ENCODE measurements at regions not wholly inside any gene's neighbourhood (a gene's known extent, or its start where the extent isn't known, plus 50 kb on each side); places are given as distances from the start of the nearest gene placed in this dataset.

- no peak for DNase-seq
Observed at GRCh38 chrX:10086676-10087075, 70.1 kb upstream of the CLCN4 start.

- DNase-seq = no peak
Observed at GRCh38 chrX:10087391-10087790, 69.4 kb upstream of the CLCN4 start.

- no peak for DNase-seq
Observed at GRCh38 chrX:10089378-10089795, 67.4 kb upstream of the CLCN4 start.

GRCh38 chrX:10090319-10090718 is 66.5 kb upstream of the CLCN4 start:
- DNase-seq = no peak

GRCh38 chrX:10095246-10095645 is 61.5 kb upstream of the CLCN4 start:
- DNase-seq = no peak

- no peak for DNase-seq
Observed at GRCh38 chrX:10095698-10096432, 60.9 kb upstream of the CLCN4 start.

- peak; percentile 32 for DNase-seq
Observed at GRCh38 chrX:10098270-10098713, 58.5 kb upstream of the CLCN4 start.

- no peak for DNase-seq
Observed at GRCh38 chrX:10099411-10099810, 57.4 kb upstream of the CLCN4 start.

GRCh38 chrX:10101269-10101668 is 55.5 kb upstream of the CLCN4 start:
- DNase-seq = no peak

- no peak for DNase-seq
Observed at GRCh38 chrX:10102046-10102704, 54.6 kb upstream of the CLCN4 start.

- DNase-seq = no peak
Observed at GRCh38 chrX:10103023-10103422, 53.8 kb upstream of the CLCN4 start.

- no peak for DNase-seq
Observed at GRCh38 chrX:10104958-10105658, 51.7 kb upstream of the CLCN4 start.

- peak; percentile 14 for DNase-seq
Observed at GRCh38 chrX:10106806-10107205, 50.0 kb upstream of the CLCN4 start.

Data from NK-92 treated with Interleukin-12 subunit alpha and Interleukin-12 subunit beta, amount 100 ng/mL, for 24 hours (cell line).